Osteoblast (primary cell): ENCODE measurements at regions not wholly inside any gene's neighbourhood (a gene's known extent, or its start where the extent isn't known, plus 50 kb on each side); places are given as distances from the start of the nearest gene placed in this dataset.
"Not testable (repeated sequence)": the region's sequence is repeated elsewhere in the genome, so short reads cannot be mapped to it uniquely, and the experiment has no call there.

Source experiments
- DNase-seq: peaks from one replicate; pipeline ENCODE4 v3.0.0; 2011; ENCODE audit warnings: low spot score, mixed read lengths; ENCODE audit not compliant: insufficient read length; ENCODE audit errors: missing footprints
- H2AFZ ChIP-seq: 2 replicates; pipeline ENCODE4 v1.6.0; 2011; ENCODE audit warnings: mild to moderate bottlenecking, low read length
- H3K27ac ChIP-seq: 2 replicates; pipeline ENCODE4 v1.5.1; 2011; ENCODE audit warnings: mild to moderate bottlenecking, low read depth, low read length, moderate library complexity
- H3K27me3 ChIP-seq: 2 replicates; pipeline ENCODE4 v1.6.0; 2012; ENCODE audit warnings: mild to moderate bottlenecking, control low read depth, inconsistent platforms, low read length, moderate library complexity; ENCODE audit not compliant: insufficient read depth
- H3K36me3 ChIP-seq: 2 replicates; pipeline ENCODE4 v1.5.1; 2011; ENCODE audit warnings: mild to moderate bottlenecking, low read length, control low read depth, moderate library complexity; ENCODE audit not compliant: insufficient read depth
- H3K4me1 ChIP-seq: 2 replicates; pipeline ENCODE4 v1.5.1; 2011; ENCODE audit warnings: mild to moderate bottlenecking, low read length, control low read depth, moderate library complexity; ENCODE audit not compliant: insufficient read depth
- H3K4me2 ChIP-seq: 2 replicates; pipeline ENCODE4 v1.6.0; 2011; ENCODE audit warnings: mild to moderate bottlenecking, low read length; ENCODE audit not compliant: insufficient read depth
- H3K4me3 ChIP-seq: fragments of 200-600 bp; sonication (generic); 3 replicates; pipeline ENCODE4 v1.5.1; 2012; ENCODE audit warnings: mild to moderate bottlenecking, low read length, inconsistent platforms; ENCODE audit not compliant: insufficient read depth
- H3K79me2 ChIP-seq: 2 replicates; pipeline ENCODE4 v1.6.0; 2012; ENCODE audit warnings: mild to moderate bottlenecking, low read length, control low read depth, inconsistent platforms; ENCODE audit not compliant: insufficient read depth
- H3K9me3 ChIP-seq: 2 replicates; pipeline ENCODE4 v1.5.1; 2011; ENCODE audit warnings: low read depth, low read length, control low read depth
- H4K20me1 ChIP-seq: 2 replicates; pipeline ENCODE4 v1.6.0; 2012; ENCODE audit warnings: mild to moderate bottlenecking, low read length, control low read depth; ENCODE audit not compliant: insufficient read depth
- TF ChIP-seq, protein P1 (sequence below): IDR thresholded peaks from 2 replicates; pipeline ENCODE4 v1.5.1; 2011; ENCODE audit warnings: mild to moderate bottlenecking, low read depth, low read length, moderate library complexity; ENCODE audit errors: extremely low read depth

DNA sequence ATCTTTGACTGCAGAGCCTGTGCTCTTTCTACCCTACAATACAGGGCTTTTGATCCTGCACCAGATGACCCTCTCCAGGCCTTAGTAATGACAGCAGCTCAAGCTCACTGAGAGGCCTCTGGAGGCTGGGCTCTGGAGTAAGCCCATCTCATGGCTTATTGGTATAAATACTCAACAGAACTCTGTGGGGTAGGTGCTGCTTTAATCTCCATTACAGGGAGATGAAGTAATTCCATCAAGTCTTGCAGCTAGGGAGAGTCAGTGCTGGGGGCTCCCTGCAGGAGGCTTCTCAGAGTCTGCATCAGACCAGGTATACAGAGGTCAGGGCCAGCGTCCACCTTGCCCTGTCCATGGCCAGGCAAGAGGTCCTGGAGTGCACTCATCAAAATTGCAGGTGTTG, 89.2 kb upstream of the SLC6A11 start:
- Histone ChIP-seq H3K36me3 (no peaks in the 10 kb centered on the region), H3K4me3 (no peak overlapping the region), H3K27ac (no peak overlapping the region), H3K9me3 (no peaks in the 10 kb centered on the region), H3K27me3 (peaks cover 16% of the 10 kb centered on the region), H2AFZ (no peak overlapping the region), H3K79me2 (no peaks in the 10 kb centered on the region), H3K4me1 (no peaks in the 10 kb centered on the region), H3K4me2 (no peak overlapping the region), H4K20me1 (no peaks in the 10 kb centered on the region)
- no peak for DNase-seq
- TF ChIP-seq, protein P1, sequence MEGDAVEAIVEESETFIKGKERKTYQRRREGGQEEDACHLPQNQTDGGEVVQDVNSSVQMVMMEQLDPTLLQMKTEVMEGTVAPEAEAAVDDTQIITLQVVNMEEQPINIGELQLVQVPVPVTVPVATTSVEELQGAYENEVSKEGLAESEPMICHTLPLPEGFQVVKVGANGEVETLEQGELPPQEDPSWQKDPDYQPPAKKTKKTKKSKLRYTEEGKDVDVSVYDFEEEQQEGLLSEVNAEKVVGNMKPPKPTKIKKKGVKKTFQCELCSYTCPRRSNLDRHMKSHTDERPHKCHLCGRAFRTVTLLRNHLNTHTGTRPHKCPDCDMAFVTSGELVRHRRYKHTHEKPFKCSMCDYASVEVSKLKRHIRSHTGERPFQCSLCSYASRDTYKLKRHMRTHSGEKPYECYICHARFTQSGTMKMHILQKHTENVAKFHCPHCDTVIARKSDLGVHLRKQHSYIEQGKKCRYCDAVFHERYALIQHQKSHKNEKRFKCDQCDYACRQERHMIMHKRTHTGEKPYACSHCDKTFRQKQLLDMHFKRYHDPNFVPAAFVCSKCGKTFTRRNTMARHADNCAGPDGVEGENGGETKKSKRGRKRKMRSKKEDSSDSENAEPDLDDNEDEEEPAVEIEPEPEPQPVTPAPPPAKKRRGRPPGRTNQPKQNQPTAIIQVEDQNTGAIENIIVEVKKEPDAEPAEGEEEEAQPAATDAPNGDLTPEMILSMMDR, result no peak

DNA sequence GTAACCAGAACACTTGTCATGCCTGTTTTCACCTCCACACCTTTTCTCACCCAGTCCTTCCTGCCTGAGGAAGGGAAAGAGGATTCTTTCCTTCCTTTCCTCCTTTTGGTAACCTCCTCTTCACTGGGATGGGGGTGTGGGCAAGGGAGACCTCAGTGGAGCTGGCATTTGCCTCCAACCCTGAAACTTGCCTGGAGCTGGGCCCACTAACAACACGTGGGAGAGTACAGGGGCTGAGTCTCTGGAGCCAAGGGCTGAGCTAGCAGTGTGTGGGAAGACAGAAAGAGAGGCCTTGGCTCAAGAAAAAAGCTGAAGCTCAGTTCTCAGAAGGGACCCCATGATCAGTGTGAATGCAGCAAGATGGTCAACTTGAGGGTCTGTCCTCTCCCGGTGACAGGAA, 86.6 kb upstream of the SLC6A11 start:
- TF ChIP-seq, protein P1, result no peak
- H3K79me2 ChIP-seq, result no peaks in the 10 kb centered on the region
- no peak overlapping the region for H2AFZ ChIP-seq
- H3K4me2 ChIP-seq, result no peak overlapping the region
- H3K36me3 ChIP-seq, result no peaks in the 10 kb centered on the region
- DNase-seq, result no peak
- H3K27ac ChIP-seq, result no peak overlapping the region
- no peaks in the 10 kb centered on the region for H3K4me1 ChIP-seq
- peaks cover 5% of the 10 kb centered on the region for H3K9me3 ChIP-seq
- H4K20me1 ChIP-seq, result no peaks in the 10 kb centered on the region
- no peak overlapping the region for H3K4me3 ChIP-seq
- H3K27me3 ChIP-seq, result peaks cover 3% of the 10 kb centered on the region

DNA sequence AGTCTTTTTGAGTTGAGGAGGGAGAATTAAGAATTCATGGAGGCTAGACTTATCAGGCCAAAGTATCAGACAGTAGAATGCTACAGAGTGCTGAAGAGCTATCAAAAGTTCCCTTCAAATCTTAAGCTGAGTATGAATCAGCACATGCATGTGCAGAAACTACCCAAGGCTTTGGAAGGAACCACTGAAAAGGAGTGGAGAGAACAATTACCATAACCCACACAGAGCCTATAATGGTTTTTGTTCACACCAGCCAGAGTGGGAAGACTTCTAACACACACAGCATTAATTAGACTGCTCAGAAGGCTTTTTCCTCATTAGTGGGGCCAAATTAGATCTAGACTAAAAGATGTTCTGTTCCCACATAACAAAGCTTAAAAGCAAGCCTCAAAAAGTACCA, 83.7 kb upstream of the SLC6A11 start:
- Histone ChIP-seq H3K4me2 (no peak overlapping the region), H3K79me2 (no peaks in the 10 kb centered on the region), H3K27me3 (peaks cover 3% of the 10 kb centered on the region), H3K4me3 (no peak overlapping the region), H3K4me1 (no peaks in the 10 kb centered on the region), H3K9me3 (peaks cover 5% of the 10 kb centered on the region), H4K20me1 (no peaks in the 10 kb centered on the region), H2AFZ (no peak overlapping the region), H3K27ac (no peak overlapping the region), H3K36me3 (no peaks in the 10 kb centered on the region)
- no peak for DNase-seq
- TF ChIP-seq, protein P1, result no peak

DNA sequence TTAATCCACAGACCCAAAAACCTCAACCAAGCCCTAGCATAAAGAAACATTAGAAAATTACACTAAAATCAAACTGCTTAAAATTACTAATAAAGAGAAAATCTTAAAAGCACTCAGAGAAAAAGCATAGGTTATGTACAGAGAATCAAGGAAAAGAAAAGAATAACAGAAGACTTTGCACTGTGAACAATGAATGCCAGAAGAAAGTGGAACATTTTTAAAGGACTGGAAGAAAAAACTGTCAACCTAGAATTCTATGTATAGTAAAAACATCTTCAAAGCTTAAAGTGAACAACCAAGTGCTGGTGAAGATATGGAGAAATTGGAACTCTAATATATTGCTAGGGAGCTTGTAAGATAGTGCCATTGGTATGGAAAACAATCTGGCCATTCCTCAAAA, 82.7 kb upstream of the SLC6A11 start:
- H3K36me3 ChIP-seq, result no peaks in the 10 kb centered on the region
- peaks cover 9% of the 10 kb centered on the region for H3K27me3 ChIP-seq
- H3K9me3 ChIP-seq, result peaks cover 5% of the 10 kb centered on the region
- DNase-seq, result no peak
- no peak overlapping the region for H3K27ac ChIP-seq
- H4K20me1 ChIP-seq, result no peaks in the 10 kb centered on the region
- H2AFZ ChIP-seq, result no peak overlapping the region
- no peak overlapping the region for H3K4me2 ChIP-seq
- no peak overlapping the region for H3K4me3 ChIP-seq
- H3K4me1 ChIP-seq, result no peaks in the 10 kb centered on the region
- no peaks in the 10 kb centered on the region for H3K79me2 ChIP-seq
- TF ChIP-seq, protein P1, result no peak

DNA sequence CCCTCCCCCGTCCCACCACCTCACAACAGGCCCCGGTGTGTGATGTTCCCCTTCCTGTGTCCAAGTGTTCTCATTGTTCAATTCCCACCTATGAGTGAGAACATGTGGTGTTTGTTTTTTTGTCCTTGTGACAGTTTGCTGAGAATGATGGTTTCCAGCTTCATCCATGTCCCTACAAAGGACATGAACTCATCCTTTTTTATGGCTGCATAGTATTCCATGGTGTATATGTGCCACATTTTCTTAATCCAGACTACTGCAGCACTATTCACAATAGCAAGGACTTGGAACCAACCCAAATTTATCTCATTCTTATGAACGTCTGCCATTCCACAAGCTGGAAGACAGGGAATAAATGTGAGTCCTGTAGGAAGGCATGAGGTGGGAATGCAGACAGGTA, 79.6 kb upstream of the SLC6A11 start:
- peaks cover 18% of the 10 kb centered on the region for H3K27me3 ChIP-seq
- DNase-seq, H3K9me3 ChIP-seq, H3K79me2 ChIP-seq, H3K36me3 ChIP-seq, H3K4me3 ChIP-seq, H3K4me1 ChIP-seq, H2AFZ ChIP-seq, H3K27ac ChIP-seq, H3K4me2 ChIP-seq, H4K20me1 ChIP-seq: not testable (repeated sequence)
